ENCODE measurements at regions not wholly inside any gene's neighbourhood (a gene's known extent, or its start where the extent isn't known, plus 50 kb on each side); places are given as distances from the start of the nearest gene placed in this dataset.

- DNase-seq, result peak; percentile 67
- Histone ChIP-seq H4K91ac (ENCODE audit: low read length) (peak overlapping the region; percentile 0), H3K9ac (ENCODE audit: low read length) (no peak overlapping the region), H2BK120ac (ENCODE audit: low read depth, low read length) (no peak overlapping the region), H3K4me3 (ENCODE audit: insufficient read depth in 1 of 2, low read depth in 1 of 2, low read length in 2 of 2) (no peak overlapping the region), H3K79me1 (replicated peaks; ENCODE audit: low read length, poor library complexity, severe bottlenecking) (no peaks in the 10 kb centered on the region), H3K4ac (ENCODE audit: low read depth in 1 of 2, low read length in 2 of 2) (no peak overlapping the region), H2BK5ac (ENCODE audit: low read depth, low read length, poor library complexity, severe bottlenecking) (no peak overlapping the region), H3K9me3 (ENCODE audit: control insufficient read depth, low read length) (no peaks in the 10 kb centered on the region), H3K4me2 (ENCODE audit: low read length, poor library complexity, severe bottlenecking) (no peak overlapping the region), H3K36me3 (ENCODE audit: control insufficient read depth in 1 of 2, insufficient read depth in 2 of 2, low read depth in 1 of 2, low read length in 2 of 2) (no peaks in the 10 kb centered on the region), H4K8ac (ENCODE audit: low read length) (peak overlapping the region; percentile 36), H2AFZ (ENCODE audit: low read depth, low read length) (no peak overlapping the region), H3K4me1 (ENCODE audit: control insufficient read depth, insufficient read depth, low read depth, low read length) (peaks cover 3% of the 10 kb centered on the region), H2BK12ac (ENCODE audit: low read length in 2 of 2) (no peak overlapping the region), H3K27me3 (ENCODE audit: control insufficient read depth in 1 of 2, insufficient read depth in 1 of 2, low read length in 2 of 2) (no peaks in the 10 kb centered on the region), H3K18ac (ENCODE audit: low read depth in 1 of 2, low read length in 2 of 2) (peak overlapping the region; percentile 13 to 23), H2AK5ac (ENCODE audit: low read length, severe bottlenecking) (no peak overlapping the region), H2BK15ac (ENCODE audit: low read depth, poor library complexity, severe bottlenecking) (no peak overlapping the region), H3K27ac (ENCODE audit: low read length, poor library complexity, severe bottlenecking) (no peak overlapping the region), H3K23ac (ENCODE audit: low read length in 2 of 2) (no peak overlapping the region), H3K14ac (ENCODE audit: low read length in 2 of 2) (no peak overlapping the region)
- 29% methylated on average over 13 of the region's 14 CpGs for WGBS
Measured at GRCh38 chr6:15956205-15957106, 172.4 kb upstream of the MYLIP start.

GRCh38 chr6:15955484-15955883 lies 173.4 kb upstream of the MYLIP start:
- Histone ChIP-seq H3K4me3 (ENCODE audit: insufficient read depth in 1 of 2, low read depth in 1 of 2, low read length in 2 of 2) (no peak overlapping the region), H3K4me2 (ENCODE audit: low read length, poor library complexity, severe bottlenecking) (no peak overlapping the region), H3K23ac (ENCODE audit: low read length in 2 of 2) (no peak overlapping the region), H3K36me3 (ENCODE audit: control insufficient read depth in 1 of 2, insufficient read depth in 2 of 2, low read depth in 1 of 2, low read length in 2 of 2) (no peaks in the 10 kb centered on the region), H2BK12ac (ENCODE audit: low read length in 2 of 2) (peak overlapping the region; percentile 32 to 71), H4K8ac (ENCODE audit: low read length) (no peak overlapping the region), H4K91ac (ENCODE audit: low read length) (no peak overlapping the region), H2BK5ac (ENCODE audit: low read depth, low read length, poor library complexity, severe bottlenecking) (no peak overlapping the region), H2AFZ (ENCODE audit: low read depth, low read length) (no peak overlapping the region), H3K27me3 (ENCODE audit: control insufficient read depth in 1 of 2, insufficient read depth in 1 of 2, low read length in 2 of 2) (no peaks in the 10 kb centered on the region), H3K27ac (ENCODE audit: low read length, poor library complexity, severe bottlenecking) (no peak overlapping the region), H2AK5ac (ENCODE audit: low read length, severe bottlenecking) (no peak overlapping the region), H3K18ac (ENCODE audit: low read depth in 1 of 2, low read length in 2 of 2) (peak overlapping the region in 1 of 2 experiments; percentile 34), H3K14ac (ENCODE audit: low read length in 2 of 2) (no peak overlapping the region), H2BK120ac (ENCODE audit: low read depth, low read length) (no peak overlapping the region), H3K79me1 (replicated peaks; ENCODE audit: low read length, poor library complexity, severe bottlenecking) (no peaks in the 10 kb centered on the region), H3K4me1 (ENCODE audit: control insufficient read depth, insufficient read depth, low read depth, low read length) (peaks cover 3% of the 10 kb centered on the region), H2BK15ac (ENCODE audit: low read depth, poor library complexity, severe bottlenecking) (no peak overlapping the region), H3K9ac (ENCODE audit: low read length) (no peak overlapping the region), H3K4ac (ENCODE audit: low read depth in 1 of 2, low read length in 2 of 2) (peak overlapping the region in 1 of 2 experiments; percentile 2), H3K9me3 (ENCODE audit: control insufficient read depth, low read length) (no peaks in the 10 kb centered on the region)
- no peak for DNase-seq
- WGBS, result 88% methylated on average over 3 of the region's 3 CpGs

- Histone ChIP-seq H3K4me3 (ENCODE audit: insufficient read depth in 1 of 2, low read depth in 1 of 2, low read length in 2 of 2) (no peak overlapping the region), H3K27ac (ENCODE audit: low read length, poor library complexity, severe bottlenecking) (no peak overlapping the region), H2BK12ac (ENCODE audit: low read length in 2 of 2) (peak overlapping the region; percentile 81 to 88), H2BK5ac (ENCODE audit: low read depth, low read length, poor library complexity, severe bottlenecking) (no peak overlapping the region), H4K8ac (ENCODE audit: low read length) (peak overlapping the region; percentile 89), H2AK5ac (ENCODE audit: low read length, severe bottlenecking) (no peak overlapping the region), H3K4me1 (ENCODE audit: control insufficient read depth, insufficient read depth, low read depth, low read length) (peaks cover 4% of the 10 kb centered on the region), H4K91ac (ENCODE audit: low read length) (no peak overlapping the region), H3K36me3 (ENCODE audit: control insufficient read depth in 1 of 2, insufficient read depth in 2 of 2, low read depth in 1 of 2, low read length in 2 of 2) (no peaks in the 10 kb centered on the region), H3K14ac (ENCODE audit: low read length in 2 of 2) (no peak overlapping the region), H3K18ac (ENCODE audit: low read depth in 1 of 2, low read length in 2 of 2) (peak overlapping the region; percentile 58 to 63), H2BK120ac (ENCODE audit: low read depth, low read length) (peak overlapping the region; percentile 83), H3K9me3 (ENCODE audit: control insufficient read depth, low read length) (no peaks in the 10 kb centered on the region), H2BK15ac (ENCODE audit: low read depth, poor library complexity, severe bottlenecking) (no peak overlapping the region), H3K4me2 (ENCODE audit: low read length, poor library complexity, severe bottlenecking) (no peak overlapping the region), H3K4ac (ENCODE audit: low read depth in 1 of 2, low read length in 2 of 2) (no peak overlapping the region), H3K9ac (ENCODE audit: low read length) (no peak overlapping the region), H3K79me1 (replicated peaks; ENCODE audit: low read length, poor library complexity, severe bottlenecking) (no peaks in the 10 kb centered on the region), H3K27me3 (ENCODE audit: control insufficient read depth in 1 of 2, insufficient read depth in 1 of 2, low read length in 2 of 2) (no peaks in the 10 kb centered on the region), H2AFZ (ENCODE audit: low read depth, low read length) (no peak overlapping the region), H3K23ac (ENCODE audit: low read length in 2 of 2) (no peak overlapping the region)
- peak; percentile 41 for DNase-seq
- 27% methylated on average over 3 of the region's 3 CpGs for WGBS
Measured at GRCh38 chr6:15953152-15953880, 175.6 kb upstream of the MYLIP start.
